ENCODE measurements at regions not wholly inside any gene's neighbourhood (a gene's known extent, or its start where the extent isn't known, plus 50 kb on each side); places are given as distances from the start of the nearest gene placed in this dataset.

- Histone ChIP-seq H3K23me2 (ENCODE audit: insufficient read length, low read depth, low read length, poor library complexity, severe bottlenecking) (no peaks in the 10 kb centered on the region), H2BK12ac (ENCODE audit: insufficient read length, low read depth, low read length) (no peak overlapping the region), H3K18ac (ENCODE audit: insufficient read length, low read depth, low read length) (no peak overlapping the region), H4K5ac (ENCODE audit: insufficient read length, low read depth, low read length) (no peak overlapping the region), H2BK5ac (ENCODE audit: insufficient read length, low read length) (no peak overlapping the region), H3K4me1 (ENCODE audit: insufficient read depth, low read length) (no peaks in the 10 kb centered on the region), H3K4me2 (ENCODE audit: insufficient read depth, insufficient read length, low read length) (no peak overlapping the region), H3K23ac (ENCODE audit: insufficient read length, low read depth, low read length) (no peak overlapping the region), H2AK5ac (ENCODE audit: insufficient read length, low read length) (no peak overlapping the region), H3K14ac (ENCODE audit: insufficient read depth, low read length) (no peak overlapping the region), H4K8ac (replicated peaks; ENCODE audit: insufficient read length, low read depth, low read length) (no peak overlapping the region), H3K9me3 (ENCODE audit: control insufficient read depth, low read depth, low read length) (no peaks in the 10 kb centered on the region), H4K91ac (ENCODE audit: insufficient read length, low read depth, low read length) (no peak overlapping the region), H3T11ph (ENCODE audit: low read length) (no peak overlapping the region), H3K79me1 (ENCODE audit: insufficient read depth, low read depth, low read length, poor library complexity, severe bottlenecking) (no peaks in the 10 kb centered on the region), H3K27me3 (ENCODE audit: insufficient read depth, low read length) (no peaks in the 10 kb centered on the region; the same call in 1 of the 2 replicates), H2BK20ac (ENCODE audit: low read depth, low read length, poor library complexity, severe bottlenecking) (no peak overlapping the region), H3K4ac (ENCODE audit: low read depth, low read length) (no peak overlapping the region), H3K56ac (ENCODE audit: insufficient read length, low read depth, low read length) (no peak overlapping the region), H2BK120ac (ENCODE audit: low read depth, low read length, poor library complexity, severe bottlenecking) (no peak overlapping the region), H2BK15ac (ENCODE audit: low read depth, low read length) (no peak overlapping the region), H2AFZ (ENCODE audit: low read length) (no peak overlapping the region), H3K79me2 (ENCODE audit: insufficient read depth, low read length) (no peaks in the 10 kb centered on the region), H3K27ac (ENCODE audit: insufficient read length, low read depth, low read length) (no peak overlapping the region), H4K20me1 (ENCODE audit: control insufficient read depth, insufficient read depth, insufficient read length) (no peaks in the 10 kb centered on the region), H3K9ac (ENCODE audit: extremely low read depth, insufficient read length, low read length) (no peak overlapping the region)
- no peak for DNase-seq
- TF ChIP-seq CTCF (conservative IDR thresholded peaks at IDR 0.05) = no peak
- no peak overlapping the region for H3K4me3 Mint-ChIP-seq
- no CpG with 5 or more reads among the region's 9 CpGs for WGBS (ENCODE audit: extremely low coverage, insufficient read length, low lambda C conversion rate)
- H3K36me3 Mint-ChIP-seq (ENCODE audit: insufficient read depth in 1 of 3, low read depth in 3 of 3) = no peaks in the 10 kb centered on the region
- peaks cover 25% of the 10 kb centered on the region for H3K27me3 Mint-ChIP-seq (ENCODE audit: low read depth)
- H3K9me3 Mint-ChIP-seq = no peaks in the 10 kb centered on the region
- H3K4me1 Mint-ChIP-seq = peaks cover 6 to 10% of the 10 kb centered on the region in 2 experiments
- no peak overlapping the region; a peak in 1 of 7 replicates for H3K27ac Mint-ChIP-seq
Observed at GRCh38 chr18:73901151-73901550, 246.5 kb downstream of the FBXO15 start.

Measured in H9 (cell line).